GM21737 (cell line): ENCODE measurements at regions not wholly inside any gene's neighbourhood (a gene's known extent, or its start where the extent isn't known, plus 50 kb on each side); places are given as distances from the start of the nearest gene placed in this dataset.

Experiments used
- ATAC-seq: cut with Tn5 transposase; IDR thresholded peaks from one replicate; pipeline ENCODE4 v1.9.1; 2021; ENCODE audit warnings: mild to moderate bottlenecking, moderate library complexity; ENCODE audit not compliant: unreplicated experiment

DNA sequence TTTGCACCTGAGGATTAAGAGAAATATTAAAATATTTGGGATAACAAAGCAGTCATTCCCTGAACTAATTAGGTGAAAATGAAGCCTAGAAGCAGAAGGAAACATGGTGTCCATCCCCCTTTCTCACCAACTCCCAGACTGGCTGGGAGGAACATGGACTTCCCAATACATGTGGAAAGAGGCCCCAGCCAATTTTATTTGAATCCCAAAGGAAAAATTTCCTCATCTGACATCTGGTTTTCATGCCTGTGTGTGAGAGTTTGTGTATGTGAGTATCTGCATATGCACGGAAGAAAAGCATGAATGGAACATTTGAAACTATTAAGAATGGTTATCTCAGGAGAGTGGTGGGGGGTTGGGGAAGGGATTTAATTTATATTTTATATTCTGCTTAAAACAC lies 84.3 kb downstream of the COPS8 start:
- ATAC-seq, result no peak

DNA sequence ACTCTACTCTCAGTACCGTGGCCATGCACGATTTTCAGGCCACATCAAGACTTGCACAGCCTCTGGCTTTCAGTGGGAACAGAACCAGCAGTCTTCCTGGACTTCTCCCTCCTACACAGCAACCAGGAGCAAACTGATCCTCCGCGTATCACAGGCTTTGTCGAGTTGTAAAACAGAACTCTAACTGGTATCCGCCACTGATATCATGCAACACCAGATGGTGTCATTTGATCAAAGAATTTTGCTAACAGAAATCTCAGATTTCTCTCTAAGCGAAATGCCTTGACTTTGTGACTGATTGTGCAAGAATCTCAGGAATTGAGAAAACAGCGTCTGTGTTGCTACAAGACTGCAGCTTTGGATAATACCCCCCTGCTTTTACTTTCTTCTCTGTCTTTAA lies 85.7 kb downstream of the COPS8 start:
- no peak for ATAC-seq

DNA sequence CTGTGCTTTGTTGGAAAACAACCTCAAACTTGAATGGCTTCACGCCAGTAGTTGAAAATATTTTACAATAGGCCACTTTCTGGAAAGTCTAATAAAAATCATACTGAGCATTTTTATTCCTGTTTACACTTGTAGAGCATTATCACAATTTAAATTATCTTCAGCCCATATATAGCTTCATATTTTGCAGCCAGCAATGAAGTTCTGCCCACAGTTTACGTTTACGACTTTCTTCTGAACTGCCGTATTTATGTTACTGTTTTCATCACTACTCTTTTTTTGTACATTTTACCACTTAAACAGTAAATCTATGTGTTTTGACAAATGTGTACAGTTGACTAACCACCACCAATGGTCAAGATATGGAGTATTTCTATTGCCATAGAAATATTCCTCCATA lies 86.2 kb downstream of the COPS8 start:
- no peak for ATAC-seq

DNA sequence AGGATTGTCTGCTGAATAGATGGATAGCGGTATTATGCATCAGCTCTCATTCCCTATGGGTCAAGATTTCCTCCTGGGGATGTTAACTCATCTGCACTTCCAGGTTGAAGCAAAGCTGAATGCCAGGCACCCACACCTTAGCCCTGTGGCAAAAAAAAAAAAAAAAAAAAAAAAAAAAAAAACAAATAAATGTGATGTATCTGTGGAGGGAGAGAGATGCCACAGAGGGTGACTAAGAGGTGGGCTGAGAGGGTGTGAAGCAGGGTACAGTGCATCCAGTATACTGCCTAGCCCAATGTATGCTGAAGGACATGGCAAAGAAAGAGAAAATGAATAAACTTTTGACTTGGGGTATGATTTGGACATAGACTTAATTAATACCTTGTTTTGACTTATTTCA lies 91.4 kb downstream of the COPS8 start:
- ATAC-seq, result no peak

DNA sequence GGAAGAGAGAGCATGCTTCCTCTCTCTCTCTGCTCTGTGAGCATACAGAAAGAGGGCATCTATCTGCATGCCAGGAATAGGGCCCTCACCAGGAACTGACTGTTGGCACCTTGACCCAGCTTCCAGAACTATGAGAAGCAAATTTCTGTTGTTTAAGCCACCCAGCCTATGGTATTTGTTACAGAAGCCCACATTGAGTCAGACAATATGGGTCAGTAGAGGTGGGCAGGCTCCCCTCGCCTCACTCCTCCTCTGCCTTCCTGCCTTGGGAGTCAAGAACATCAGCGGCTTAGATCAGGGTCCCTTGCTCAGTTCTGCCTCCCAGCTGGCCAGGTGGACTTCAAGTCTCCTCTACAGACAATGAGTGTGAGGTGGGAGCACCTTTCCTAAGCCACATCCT lies 92.3 kb downstream of the COPS8 start:
- ATAC-seq, result no peak

DNA sequence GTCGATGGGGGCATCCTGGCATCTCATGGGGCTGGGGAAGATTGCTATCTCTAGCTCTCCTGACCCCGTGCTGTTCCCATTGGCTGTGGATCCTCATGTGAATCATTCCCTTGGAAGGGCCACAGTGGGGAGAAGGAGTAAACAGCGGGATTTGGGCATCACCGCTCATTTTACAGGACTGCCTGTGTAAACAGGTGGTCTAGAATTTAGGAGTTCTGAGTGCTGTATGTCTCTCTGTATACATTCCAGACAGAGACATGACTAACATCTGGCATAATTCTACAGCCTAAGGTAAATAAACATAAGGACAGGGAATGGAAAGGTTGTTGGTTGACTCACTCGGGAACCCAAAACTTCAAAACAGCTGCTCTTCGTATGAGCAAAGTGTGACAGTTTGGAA lies 92.7 kb downstream of the COPS8 start:
- no peak for ATAC-seq

DNA sequence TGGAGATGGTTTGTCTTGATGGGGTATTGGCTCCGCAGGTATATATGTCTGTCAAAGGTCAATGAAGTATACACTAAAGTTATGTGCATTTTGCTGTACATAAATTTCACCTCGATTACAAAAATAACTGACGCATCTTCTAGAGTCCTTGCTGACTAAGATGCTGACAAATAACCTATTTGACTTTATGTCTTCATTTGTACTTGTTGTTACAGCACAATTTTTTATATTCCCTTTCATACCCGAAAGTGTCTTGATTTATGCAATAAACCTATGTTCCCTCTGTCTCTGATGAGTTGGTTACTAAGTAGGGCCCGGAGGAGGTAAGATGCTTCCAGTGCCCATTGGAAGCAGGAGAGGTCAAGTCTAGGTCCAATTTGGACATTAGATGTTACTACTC lies 93.5 kb downstream of the COPS8 start:
- no peak for ATAC-seq

DNA sequence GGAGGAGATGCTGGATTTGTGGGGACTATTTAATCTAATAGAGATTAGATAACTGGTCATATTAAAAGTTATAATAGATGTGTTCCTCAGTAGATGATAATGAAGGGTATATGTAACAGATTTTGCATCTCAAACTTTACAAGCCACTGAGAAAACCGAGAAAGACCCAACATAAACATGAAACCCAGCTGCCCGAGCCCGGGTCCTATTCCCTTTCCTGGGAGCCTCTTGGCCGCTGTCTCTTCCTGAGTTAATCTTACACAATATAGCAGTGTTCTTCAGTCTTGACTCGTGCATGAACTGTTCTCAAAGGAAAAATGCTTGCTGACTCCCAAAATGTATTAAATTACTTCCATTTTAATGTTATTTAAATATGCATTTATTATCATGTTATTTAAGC lies 94.5 kb downstream of the COPS8 start:
- ATAC-seq, result no peak

DNA sequence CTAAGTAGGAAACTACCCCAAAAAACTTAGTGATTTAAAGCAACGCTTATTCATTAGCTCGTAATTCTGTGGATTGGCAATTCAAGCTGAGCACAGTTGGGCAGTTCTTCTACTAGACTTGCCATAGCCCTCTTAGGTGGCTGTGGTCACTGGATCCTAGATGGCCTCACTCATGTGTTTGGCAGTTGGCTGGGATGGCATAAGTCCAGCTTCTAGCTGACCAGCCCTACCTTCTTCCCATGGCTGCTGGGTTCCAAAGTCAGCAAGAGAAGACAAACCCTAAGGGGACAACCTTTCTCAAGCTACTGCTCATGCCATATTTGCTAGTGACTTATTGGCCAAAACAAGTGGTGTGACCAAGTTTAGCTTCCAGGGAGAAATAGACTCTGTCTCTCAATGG lies 95.3 kb downstream of the COPS8 start:
- ATAC-seq, result no peak

DNA sequence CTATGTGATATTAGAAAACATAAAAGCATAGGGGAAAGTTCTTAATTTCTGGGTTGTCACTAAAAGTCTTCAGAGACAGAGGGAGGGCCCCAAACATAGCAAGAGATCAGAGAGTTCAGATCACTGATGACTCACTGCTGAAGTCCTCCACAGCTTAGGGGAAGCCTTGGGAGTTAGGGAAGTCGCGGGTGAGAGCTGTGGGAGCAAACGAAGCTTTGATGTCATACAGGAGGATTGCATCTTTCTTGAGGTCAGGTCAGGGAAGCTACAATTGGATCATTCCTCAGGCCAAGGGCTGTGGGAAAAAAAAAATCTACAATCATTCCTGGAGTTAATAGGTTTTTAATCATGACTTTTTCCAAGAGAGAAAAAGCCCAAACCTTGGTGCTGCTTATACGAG lies 96.2 kb downstream of the COPS8 start:
- ATAC-seq, result no peak

DNA sequence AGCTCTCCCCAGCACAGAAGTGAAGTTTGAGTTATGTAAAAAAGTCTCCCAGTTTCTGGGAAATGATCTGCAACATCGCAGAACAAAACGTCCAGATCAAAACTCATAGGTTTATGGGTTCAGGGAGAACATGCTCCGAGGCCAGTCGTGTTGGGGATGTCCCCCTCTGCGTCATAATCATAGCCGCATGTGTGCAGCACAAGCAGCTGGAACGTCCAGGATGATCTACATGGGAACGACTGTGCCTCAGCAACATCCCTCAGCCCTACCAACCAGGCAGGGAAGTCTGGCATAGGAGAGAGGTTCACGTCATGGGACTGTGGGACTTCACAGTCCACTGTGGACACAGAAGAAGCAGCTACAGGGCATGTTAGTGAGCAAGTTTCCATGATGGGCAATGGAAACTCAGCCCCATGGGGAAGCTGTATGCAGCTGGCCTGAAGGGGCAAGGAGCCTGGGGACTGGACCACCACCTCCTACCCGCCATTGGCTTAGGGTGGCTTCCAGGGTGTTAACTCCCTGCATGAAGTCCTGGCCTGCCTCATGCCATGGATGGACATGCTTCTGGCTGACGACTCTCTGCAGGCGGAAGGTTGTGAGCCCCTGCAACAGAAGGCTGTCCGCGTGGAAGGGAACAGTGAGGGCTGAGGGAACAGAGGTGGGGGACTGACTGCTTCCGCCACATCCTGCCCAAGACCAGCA lies 96.9 kb downstream of the COPS8 start:
- no peak for ATAC-seq

DNA sequence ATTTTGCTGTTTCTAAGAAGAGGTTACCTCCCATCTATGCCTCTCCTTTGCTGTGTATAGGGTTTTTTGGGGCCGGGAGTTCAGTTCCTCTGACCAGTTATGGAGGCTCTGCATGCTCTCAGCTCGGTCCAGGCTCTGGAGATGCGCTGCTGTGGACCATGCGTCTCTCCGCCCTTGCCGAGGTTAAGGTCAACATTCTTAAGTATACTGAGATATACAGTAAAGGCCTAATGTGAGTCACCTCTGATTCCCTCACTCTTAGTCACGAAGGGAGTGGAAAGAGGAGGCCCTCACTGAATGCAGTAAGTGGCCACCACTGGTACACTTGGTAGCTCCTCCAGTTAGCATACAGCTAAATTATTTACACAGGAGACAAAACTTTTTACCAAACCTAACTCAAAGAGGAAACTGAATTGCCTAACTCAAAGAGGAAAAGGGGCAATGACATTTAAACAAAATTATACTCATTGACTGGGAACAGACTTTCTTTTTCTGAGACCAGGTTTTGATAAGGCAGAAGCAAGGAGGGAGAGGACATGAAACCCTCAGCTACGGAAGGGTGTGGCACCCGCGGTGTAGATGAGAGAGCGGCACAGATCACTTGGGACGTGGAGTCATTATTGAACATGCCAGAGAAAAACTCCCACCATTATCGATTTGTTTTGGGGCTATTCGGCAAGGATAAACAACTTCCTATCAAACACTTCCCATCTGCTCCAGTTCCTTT lies 98.7 kb downstream of the COPS8 start:
- no peak for ATAC-seq

DNA sequence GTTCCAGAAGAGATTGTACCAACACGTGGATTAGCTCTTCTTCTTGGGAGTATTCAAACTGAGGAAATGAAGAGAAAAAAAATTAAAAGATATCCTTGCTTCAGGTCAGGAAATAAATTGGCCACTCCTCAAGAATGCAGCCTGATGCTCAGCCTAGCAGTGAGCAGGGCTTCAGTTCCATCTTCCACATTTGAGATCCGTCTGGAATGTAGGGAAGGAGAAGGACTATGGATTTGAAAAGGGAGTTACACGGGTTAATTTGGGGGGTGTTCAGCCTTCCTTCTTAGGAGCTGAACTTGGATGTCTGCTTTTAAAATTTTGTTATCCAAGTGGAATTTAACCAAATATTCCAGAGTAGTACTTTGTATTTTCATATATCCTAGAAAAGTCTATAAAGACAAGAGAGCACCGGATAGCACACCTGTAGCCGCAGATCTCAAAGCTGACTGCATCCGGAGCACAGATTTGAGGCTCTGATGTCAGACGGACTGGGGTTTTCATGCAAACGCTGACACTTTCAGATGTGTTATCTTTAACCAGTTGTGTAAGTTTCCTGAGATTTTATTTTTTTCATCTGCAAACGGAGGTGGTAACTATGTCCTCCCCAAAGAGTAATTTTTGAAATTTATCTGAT lies 99.3 kb downstream of the COPS8 start:
- ATAC-seq, result no peak

DNA sequence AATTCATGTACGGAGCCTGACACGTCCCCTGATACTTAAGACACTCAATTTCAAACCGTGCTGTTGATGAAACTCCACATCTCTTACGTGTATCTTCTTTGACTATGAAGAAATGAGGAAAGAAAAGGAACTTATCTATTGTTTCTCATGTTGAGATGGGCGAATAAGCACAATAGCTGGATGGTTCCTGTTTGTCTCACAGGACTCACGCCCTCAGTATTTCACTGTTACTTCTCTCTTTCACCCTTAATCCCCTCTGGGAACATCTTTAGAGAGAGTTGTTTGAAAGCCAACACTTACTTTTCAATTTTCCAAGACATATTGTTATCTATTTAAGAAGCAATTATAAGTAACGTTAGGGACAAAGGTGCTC lies 99.8 kb downstream of the COPS8 start:
- no peak for ATAC-seq

DNA sequence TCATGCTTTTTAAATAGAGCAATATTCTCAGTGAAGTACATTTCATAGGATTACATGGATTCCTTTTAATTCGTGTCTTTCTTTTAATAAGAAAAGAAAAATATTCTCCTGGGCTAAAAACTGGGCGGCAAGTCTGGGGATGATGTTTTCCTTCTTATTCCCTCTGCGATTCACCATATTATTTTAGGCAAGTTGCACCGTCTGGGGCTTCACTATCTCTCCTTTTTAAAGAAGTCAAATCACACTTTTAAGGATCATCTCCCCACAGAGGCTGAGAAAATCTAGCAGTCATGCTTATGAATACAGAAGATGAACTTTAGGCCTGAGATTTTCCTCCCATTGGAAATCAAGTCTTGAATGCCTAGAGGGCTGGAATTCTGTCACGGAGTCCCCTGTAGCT lies 104.1 kb downstream of the COPS8 start:
- ATAC-seq, result no peak

DNA sequence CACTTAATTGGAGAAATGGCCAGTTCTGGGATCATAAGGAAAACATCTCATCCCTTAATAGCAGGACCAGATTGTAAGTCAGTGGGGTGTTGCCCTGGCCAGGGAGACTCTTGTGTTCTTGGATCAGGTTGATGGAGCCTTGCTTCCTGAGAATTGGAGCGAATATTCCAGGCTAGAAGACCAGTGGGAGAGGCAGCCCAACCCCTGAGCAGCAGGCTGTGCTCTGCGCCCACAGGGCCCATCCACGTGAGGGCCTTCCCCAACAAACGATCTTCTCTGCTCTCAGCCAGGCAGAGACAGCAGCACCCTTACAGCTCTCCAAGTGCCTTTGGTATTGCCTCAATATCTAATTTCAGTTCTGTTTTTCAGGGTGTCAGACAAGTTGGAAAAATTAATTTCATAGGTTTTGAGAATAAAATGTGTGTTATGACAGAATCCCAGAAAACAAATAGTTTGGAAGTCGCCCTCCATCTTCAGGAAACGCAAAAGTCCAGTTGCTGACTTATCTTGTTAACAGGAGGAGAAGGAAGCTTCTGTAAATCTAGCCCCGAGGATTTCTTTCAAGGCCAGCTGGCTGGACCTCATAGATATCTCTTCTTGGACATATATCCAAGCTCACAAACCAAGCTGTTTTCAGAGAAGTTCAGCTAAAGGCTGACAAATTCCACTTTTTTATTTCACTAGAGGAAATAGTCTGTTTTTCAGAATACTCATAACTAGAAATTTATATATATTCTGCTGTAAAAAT lies 105.5 kb downstream of the COPS8 start:
- no peak for ATAC-seq

DNA sequence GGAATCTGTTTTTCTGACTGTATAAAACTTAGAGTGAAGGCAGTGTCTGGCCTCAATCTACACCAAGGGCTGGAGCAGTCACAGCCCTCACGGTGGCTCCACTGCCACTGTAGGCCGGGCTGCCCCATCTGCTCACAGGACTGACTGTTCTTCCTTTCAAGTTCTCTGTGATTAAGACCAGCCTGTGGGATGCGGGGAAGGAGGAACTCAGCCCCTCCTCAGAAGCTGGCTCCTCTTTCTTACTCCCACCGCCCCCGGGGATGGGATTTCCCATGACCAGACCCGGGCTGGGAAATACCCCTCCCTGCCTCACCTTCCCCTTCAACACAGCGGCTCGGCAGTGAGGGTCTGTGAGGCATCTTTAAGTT lies 106.0 kb downstream of the COPS8 start:
- no peak for ATAC-seq

DNA sequence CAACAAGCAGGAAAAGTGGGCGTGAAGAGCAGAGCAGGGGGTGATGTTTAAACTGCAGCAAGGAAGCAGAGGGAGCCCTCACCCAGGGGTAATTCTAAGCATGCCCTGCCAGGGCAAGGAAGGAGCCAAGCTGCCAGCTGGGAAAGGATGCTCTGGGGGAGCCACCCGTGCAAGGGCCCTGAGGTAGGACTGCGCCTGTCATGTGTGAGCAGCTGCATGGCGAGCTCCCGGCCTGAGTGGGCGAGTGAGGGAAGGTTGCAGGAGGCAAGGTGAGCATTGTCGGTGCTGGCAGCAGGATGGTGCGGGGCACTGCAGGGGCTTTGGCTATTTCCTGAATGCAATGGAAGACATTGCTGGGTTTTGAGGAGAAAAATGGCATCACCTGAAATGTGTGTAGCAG lies 107.2 kb downstream of the COPS8 start:
- ATAC-seq, result no peak

DNA sequence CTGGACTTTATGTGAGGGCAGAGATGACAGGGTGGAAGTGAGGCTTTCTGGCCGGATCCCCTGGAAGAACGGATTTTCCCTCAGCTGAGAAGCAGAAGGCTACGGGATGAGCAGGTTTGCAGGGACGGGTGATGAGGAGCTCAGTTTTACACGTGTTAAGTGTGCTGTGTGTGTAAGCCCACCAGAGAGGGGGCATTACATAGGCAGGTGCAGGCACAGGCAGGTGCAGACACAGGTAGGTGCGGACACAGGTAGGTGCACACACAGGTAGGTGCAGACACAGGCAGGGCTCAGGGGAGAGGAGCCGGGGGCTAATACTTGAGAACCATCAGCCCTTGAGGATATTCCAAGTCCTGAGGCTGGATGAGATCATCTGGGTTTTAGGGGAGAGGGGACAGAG lies 107.7 kb downstream of the COPS8 start:
- ATAC-seq, result no peak

DNA sequence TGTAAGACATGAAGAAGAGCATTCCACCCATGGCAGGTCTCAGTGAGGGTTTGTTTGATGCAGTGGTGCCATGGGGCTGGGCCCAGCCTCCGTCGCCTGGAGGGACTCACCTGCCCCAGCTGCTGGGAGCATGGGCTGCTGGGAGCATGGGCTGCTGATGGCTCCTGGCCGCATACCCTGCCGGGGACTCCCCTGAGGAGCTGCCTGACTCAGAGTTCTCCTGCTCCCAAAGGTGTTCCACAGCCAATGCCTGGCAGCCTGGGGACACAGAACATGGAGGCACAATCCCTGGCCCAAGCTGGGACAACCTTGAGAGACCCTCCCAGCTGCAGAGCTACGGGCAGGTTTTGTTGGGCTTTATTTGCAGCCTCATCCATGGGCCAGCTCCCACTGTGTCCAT lies 108.4 kb downstream of the COPS8 start:
- ATAC-seq, result no peak

DNA sequence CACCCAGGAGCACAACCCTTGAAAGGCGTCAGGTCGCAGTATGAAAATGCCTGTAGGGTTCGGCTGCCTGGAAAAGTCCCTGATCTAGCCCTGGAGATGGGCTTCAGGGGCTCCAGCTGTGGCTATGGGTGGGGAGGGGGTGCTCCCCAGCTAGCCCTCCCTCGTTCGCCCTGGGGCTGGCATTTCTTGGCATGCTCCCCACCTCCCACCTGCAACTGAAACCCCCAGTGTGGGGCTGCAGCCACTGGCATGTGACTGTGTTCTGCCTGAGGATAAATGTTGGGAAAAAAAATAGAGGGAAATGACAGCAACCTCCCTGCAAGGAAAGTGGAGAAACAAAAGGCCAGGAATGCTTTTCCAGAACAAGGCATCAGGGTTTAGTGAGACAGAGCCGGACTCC lies 109.2 kb downstream of the COPS8 start:
- ATAC-seq, result no peak
